KOPT-K1 (cell line): ENCODE measurements at regions not wholly inside any gene's neighbourhood (a gene's known extent, or its start where the extent isn't known, plus 50 kb on each side); places are given as distances from the start of the nearest gene placed in this dataset.

Experiments
- H3K27ac ChIP-seq: fragments of 200-600 bp; sonication (generic); 2 replicates; pipeline ENCODE4 v1.5.1; 2016; ENCODE audit warnings: antibody characterized with exemption, mild to moderate bottlenecking, low read depth, low read length; ENCODE audit not compliant: poor library complexity, severe bottlenecking
- H3K36me3 ChIP-seq: fragments of 200-600 bp; sonication (generic); 2 replicates; pipeline ENCODE4 v1.5.1; 2017; ENCODE audit warnings: antibody characterized with exemption, mild to moderate bottlenecking, low read length, moderate library complexity; ENCODE audit not compliant: insufficient read depth
- H3K9me3 ChIP-seq: fragments of 200-600 bp; sonication (generic); 2 replicates; pipeline ENCODE4 v1.5.1; 2017; ENCODE audit warnings: antibody characterized with exemption, low read length, mild to moderate bottlenecking; ENCODE audit not compliant: insufficient read depth, poor library complexity, severe bottlenecking

DNA sequence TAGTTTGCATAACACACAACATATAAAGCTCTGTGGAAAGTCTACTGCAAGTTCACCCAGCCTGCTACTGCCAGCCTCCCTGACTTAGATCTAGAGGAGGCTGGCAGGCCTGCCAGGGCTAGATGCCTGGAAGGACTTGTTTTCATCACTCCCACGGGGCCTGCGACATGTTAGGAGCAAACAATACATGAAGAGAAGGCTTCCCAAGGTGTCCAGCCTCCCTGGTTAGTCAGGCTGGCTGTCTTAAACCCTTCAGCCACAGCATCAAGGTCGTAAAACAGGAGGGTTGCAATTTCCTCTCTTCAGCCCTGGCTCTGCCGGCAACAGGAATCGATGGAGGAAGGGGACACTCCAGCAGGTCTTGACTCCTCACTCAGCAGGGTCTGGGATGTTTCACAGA, 104.5 kb downstream of the NGF start:
- Histone ChIP-seq H3K36me3 (no peaks in the 10 kb centered on the region), H3K9me3 (no peaks in the 10 kb centered on the region), H3K27ac (no peak overlapping the region)

- H3K36me3 ChIP-seq: no peaks in the 10 kb centered on the region
- no peaks in the 10 kb centered on the region for H3K9me3 ChIP-seq
- no peak overlapping the region for H3K27ac ChIP-seq
Measured at GRCh38 chr1:115230281-115230680, 107.8 kb downstream of the NGF start.

DNA sequence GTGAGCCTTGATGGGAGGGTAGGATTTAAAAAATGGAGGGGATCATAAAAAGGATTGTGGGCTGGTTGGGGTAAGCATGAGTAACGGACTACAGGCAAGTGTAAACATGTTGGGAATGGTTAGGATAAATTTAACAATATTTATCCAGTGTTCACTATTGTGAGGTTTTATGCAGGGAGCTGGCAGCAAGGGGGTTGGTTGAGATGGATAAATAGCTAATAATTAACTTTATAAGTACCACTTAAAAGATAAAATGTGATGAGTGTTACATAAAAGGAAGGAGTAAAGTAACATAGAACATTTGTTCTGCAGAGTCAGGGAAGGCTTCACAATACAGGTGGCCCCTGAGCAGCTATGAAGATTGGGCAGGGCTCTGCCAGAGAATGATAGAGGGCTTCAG, 109.0 kb downstream of the NGF start:
- Histone ChIP-seq H3K36me3 (no peaks in the 10 kb centered on the region), H3K9me3 (no peaks in the 10 kb centered on the region), H3K27ac (no peak overlapping the region)

DNA sequence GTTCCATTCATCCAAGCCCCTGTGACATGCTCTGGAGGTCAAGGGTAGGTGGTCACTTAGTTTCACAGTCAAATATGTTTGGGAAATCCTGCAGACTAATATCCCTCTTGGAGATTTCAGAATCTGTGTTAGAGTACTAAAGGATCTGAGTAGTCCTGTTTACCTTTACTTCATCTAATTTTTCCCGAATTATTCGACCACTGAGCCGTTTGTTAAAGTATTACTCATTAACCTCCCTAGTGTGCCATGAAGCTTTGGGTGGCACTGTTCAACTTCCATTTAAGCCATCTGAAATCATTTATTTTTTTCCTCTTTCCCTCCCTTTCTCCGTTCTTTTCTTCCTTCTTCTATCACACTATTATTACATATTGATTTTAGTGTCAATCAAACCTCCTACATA, 109.9 kb downstream of the NGF start:
- Histone ChIP-seq H3K9me3 (no peaks in the 10 kb centered on the region), H3K36me3 (no peaks in the 10 kb centered on the region), H3K27ac (no peak overlapping the region)

- Histone ChIP-seq H3K36me3 (no peaks in the 10 kb centered on the region), H3K27ac (no peak overlapping the region), H3K9me3 (no peaks in the 10 kb centered on the region)
Measured at GRCh38 chr1:115227346-115228082, 110.5 kb downstream of the NGF start.

- Histone ChIP-seq H3K9me3 (no peaks in the 10 kb centered on the region), H3K36me3 (no peaks in the 10 kb centered on the region), H3K27ac (no peak overlapping the region)
Measured at GRCh38 chr1:115225993-115226685, 111.9 kb downstream of the NGF start.

- Histone ChIP-seq H3K9me3 (no peaks in the 10 kb centered on the region), H3K36me3 (no peaks in the 10 kb centered on the region), H3K27ac (no peak overlapping the region)
Measured at GRCh38 chr1:115224636-115225035, 113.4 kb downstream of the NGF start.

DNA sequence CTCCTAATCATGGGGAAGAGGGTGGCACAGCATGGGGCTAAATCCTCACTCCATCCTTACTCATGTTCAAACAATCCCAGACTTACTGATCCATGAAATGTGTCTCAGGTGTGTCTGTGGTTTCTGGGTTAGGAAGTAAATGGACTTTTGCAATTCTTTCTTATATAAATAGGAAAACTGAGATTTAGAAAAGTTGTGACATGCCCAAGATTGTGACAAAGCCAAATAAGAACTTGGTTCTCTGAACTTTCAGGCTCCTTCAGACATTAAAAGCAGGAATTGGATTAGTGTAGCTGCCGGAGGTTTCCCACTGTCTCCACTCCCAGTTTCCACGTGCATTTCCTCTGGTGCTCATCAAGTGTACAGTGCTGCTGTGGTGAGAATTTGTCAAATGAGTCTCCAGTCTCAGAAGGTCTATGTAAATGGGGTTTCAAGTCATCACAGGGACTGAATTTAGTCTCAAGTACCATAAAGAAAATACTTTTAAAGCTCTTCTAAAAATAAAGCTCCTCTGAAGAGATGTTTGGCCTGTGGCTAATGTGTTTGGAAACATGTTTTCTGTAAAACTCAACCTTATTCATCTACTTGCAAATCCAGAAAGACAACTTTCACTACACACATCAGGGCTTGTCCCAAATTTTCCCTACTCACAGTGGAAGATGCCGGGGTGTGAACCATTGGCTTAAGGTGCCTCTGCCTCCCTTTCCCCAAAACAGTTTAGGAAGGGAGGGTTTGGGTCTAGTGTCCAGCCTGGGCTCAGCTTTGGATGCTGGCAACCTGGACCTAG, 115.2 kb downstream of the NGF start:
- Histone ChIP-seq H3K36me3 (no peaks in the 10 kb centered on the region), H3K9me3 (no peaks in the 10 kb centered on the region), H3K27ac (no peak overlapping the region)

DNA sequence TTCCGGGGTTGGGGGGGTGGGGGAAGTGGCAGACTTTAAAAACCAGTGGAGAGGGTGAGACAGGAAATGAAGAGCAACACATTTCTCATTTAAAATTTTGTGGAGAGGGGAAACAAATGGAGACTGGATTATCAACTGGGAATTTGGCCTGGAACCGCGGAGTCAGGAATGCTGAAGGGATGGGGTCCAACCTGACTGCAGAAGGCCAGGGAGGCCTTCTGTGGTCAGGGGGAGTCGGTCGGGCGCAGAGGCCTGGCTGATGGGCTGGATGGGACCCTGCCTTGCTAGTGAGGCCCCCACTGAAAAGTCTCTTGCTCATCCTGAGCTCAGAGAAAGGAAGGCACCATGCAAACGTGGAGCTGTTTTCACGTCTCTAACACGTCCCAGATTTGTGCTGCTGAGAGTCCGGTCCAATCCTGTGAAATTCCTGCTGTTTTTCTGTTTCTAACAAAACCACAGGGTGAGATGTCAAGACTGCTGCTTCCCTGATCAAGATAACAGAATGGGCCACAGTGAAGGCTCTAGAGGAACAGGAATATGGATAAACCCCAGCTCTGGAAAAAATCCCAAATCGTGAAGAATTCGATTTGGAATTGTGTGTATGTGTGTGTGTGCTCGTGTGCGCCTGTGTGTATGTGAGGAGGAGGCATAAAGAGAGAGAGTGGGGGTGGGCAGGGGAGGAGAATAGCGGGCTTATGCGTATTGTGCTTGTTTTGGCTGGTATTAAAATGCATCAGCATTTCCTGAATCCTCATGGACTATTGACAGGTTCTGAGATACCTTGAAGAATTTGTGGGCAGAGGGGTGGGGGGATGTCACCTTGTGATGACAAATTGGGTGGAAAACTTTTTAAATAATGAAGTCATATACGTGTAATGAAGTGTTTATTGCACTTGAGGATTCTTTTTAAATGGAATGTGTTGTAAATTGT, 117.4 kb downstream of the NGF start:
- Histone ChIP-seq H3K36me3 (no peaks in the 10 kb centered on the region), H3K27ac (no peak overlapping the region), H3K9me3 (no peaks in the 10 kb centered on the region)

DNA sequence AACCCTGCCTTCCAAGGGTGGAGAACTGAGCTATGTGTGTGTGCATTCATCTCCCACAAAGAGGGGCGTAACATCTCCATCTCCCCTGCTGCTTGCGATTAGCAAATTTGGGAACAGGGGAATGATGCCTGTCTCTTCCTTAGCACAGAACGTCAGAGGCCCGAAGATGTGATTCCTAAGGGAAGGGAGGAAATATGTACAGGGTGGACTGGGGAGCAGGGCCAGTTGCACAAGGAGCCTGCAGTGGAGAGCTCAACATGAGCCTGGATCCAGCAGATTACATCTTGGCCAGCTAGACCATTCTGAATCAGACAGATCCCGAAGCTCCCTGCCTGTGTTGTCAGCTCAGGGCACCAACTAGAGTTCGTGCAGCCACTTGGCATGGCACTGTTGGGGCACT, 118.1 kb downstream of the NGF start:
- Histone ChIP-seq H3K9me3 (no peaks in the 10 kb centered on the region), H3K36me3 (no peaks in the 10 kb centered on the region), H3K27ac (no peak overlapping the region)

DNA sequence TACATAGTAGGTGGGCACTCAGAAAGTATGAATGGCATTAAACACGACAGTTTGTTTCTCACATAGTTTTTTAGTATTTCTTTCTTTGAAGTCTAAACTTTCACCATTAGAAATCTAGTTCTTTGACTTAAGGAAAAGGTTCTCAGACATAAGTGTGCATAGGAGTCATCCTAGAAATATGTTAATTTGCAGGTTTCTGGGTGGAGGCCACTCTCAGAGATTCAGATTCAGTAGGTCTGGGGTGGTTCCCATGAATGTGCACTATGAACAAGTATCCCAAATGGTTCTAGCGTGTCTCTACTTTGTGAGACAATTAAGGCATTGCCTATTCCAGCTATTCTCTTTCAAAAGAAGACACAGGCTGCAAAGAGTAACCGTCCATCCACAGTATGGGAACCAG, 119.3 kb downstream of the NGF start:
- no peak overlapping the region for H3K27ac ChIP-seq
- H3K9me3 ChIP-seq: no peaks in the 10 kb centered on the region
- H3K36me3 ChIP-seq: no peaks in the 10 kb centered on the region

DNA sequence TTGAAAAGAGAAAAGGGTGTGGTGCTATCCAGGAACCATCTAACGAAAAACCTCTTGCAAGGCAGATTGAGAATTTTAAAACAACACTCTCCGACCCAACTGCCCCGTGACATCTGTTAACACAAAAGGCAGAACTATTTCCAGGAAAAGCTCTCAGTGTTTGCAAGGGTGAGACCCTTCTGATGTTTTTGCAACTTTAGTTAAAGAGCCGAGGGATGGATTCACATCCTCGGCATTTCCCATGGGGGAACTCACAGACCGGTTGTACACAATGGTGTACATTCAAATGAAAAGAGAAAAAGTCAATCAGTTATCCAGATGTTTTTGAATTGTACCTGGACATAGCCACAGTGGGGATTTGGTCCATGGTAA, 120.0 kb downstream of the NGF start:
- H3K36me3 ChIP-seq: no peaks in the 10 kb centered on the region
- H3K9me3 ChIP-seq: no peaks in the 10 kb centered on the region
- H3K27ac ChIP-seq: no peak overlapping the region

DNA sequence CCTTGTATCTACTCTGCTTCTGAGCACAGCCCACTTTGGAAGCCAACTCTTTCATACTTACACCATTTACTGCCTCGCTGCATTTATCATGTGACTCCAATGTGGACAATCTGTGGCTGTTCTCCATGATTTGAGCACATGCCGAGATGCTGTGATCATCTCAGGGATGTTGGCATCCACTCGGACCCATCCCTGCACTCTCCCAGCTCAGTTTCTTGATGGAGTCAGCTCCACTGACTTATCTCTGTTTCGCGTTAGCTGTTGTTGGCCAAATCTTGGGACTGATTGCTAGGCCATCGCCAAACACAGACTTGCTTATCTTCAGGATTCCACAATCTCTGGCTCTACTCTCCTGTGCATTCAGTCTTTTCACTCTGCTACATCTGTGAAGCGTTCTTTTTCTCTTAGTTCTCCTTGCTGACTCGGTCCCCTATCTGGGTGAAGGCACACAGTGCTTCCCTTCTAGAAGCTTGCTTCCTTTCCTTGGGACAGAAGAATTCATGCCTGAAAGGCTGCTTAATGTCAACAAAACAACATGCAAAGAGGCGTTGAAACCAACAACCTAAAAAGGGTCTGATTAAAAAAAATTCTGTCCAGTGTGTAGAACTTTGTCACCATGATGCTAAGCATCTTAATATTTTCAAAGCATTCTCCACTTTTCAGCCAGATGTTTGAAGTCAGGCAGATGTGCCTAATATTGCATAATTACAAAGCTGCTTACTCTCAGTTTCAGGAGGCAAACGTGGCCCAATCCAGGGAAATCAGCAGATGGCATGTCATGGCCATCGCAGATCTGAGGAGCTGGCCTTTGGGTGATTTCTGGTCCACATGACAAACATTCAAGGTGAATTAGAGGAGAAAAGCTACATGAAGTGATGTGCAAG, 120.7 kb downstream of the NGF start:
- no peaks in the 10 kb centered on the region for H3K36me3 ChIP-seq
- H3K27ac ChIP-seq: no peak overlapping the region
- no peaks in the 10 kb centered on the region for H3K9me3 ChIP-seq
